ENCODE measurements at regions not wholly inside any gene's neighbourhood (a gene's known extent, or its start where the extent isn't known, plus 50 kb on each side); places are given as distances from the start of the nearest gene placed in this dataset.

DNA sequence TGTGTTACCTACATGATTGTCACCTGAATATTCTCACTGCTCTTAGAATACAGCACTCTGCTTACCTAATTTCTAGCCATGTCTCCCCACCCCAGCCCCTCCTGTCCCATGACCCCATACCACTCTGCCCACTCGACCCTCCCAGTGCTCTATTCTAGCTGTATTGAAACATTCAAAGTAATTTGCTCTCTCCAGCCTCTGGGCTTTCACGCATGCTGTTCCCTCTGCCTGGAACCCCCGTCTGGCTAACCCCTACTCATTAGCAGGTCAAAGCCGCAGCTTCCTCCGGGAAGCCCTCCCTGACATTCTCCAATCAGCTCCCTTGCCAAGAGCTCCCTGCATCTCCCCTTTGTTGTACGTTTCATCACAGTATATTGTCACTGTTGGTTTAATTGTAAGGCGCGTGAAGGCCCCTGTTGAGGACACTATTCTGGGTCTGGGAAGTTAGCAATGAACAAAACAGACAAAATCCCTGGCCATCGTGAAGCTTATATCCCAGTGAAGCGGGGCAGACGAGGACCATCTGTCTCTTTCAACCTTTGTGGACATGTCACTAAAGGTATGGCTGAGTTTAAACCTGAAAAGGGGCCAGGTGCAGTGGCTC lies 72.3 kb upstream of the LHX1 start:
- DNase-seq (ENCODE audit: low read depth in 2 of 2): no peak

DNA sequence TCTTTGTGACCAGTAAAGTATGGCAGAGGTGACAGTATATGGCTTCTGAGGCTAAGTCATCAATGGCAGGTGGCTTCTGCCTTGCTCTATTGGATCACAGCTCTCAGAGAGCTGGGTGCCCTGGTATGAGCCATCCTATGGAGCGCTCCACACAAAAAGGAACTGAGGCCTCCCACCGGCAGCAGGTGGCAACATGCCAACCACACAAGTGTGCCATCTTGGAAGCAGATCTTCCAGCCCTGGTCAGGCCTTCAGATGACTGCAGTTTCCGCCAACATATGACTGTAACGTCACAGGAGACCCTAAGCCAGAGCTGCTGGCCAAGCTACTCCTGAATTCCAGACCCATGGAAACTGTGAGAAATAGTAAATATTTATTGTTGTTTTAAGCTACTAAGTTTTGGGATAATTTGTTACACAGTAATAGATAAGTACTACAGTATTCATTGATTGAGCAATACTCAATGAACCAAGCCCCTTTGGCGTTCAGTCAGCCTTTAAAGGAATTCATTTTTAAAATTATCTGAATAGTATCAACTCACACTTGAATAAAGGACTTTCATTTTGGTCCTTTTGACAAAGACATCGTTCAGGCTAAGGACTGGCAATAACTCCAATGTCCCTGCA lies 69.4 kb upstream of the LHX1 start:
- DNase-seq (ENCODE audit: low read depth in 2 of 2): no peak

DNA sequence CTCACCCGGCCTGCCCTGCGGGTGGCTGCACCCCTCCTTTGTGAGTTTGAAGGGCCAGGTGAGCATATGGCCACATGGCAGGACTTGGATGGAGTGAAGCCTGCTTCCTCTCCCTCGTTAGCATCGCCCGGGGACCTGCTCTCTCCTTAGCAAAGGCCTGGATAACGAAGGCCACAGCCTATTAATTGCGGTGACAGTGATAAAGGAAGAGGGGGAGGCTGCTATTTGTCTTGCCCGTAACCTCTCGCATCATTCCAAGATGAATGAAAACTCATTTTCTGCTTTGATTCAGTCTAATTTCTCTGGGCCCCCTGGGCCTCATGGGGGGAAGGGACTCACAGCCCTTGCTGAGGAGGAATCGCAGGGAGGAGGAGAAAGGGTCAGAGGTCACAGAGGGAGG lies 68.5 kb upstream of the LHX1 start:
- no peak for DNase-seq (ENCODE audit: low read depth in 2 of 2)

DNA sequence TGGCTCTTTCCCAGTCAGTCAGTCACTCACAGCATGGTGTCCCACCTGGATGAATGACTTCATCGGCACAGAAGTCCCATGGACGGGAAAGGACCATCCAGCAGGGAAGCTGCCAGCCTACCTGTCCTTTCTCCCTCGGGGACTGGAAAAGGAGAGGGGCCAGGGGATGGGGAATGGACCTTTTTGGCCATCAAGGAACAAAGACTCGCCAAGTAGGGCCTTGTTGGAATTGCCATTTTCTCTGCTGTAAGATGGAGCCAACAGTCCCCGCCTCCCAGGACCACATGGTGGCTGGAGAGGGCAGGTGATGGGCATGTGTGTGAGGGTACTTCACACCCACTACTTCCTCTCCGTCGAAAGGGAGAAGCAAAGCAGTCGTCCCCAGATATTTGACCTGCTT lies 67.8 kb upstream of the LHX1 start:
- no peak for DNase-seq (ENCODE audit: low read depth in 2 of 2)

GRCh38 chr17:36869856-36870719 lies 67.2 kb upstream of the LHX1 start:
- no peak for DNase-seq (ENCODE audit: low read depth in 2 of 2)

DNA sequence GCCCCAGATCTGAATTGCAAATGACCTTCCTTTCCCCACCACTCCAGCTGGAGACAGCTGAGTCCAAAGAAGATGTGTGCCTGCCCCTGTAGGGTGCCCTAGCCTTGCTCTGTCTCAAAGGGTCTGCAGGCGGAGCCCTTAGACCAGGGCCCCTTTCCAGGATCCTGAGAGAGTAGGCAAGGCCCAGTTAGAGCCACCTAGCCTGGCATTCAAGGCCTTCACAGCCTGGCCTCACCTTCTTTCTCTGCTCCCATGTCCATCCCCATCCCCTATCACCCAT lies 66.6 kb upstream of the LHX1 start:
- DNase-seq (ENCODE audit: low read depth in 2 of 2): no peak

DNA sequence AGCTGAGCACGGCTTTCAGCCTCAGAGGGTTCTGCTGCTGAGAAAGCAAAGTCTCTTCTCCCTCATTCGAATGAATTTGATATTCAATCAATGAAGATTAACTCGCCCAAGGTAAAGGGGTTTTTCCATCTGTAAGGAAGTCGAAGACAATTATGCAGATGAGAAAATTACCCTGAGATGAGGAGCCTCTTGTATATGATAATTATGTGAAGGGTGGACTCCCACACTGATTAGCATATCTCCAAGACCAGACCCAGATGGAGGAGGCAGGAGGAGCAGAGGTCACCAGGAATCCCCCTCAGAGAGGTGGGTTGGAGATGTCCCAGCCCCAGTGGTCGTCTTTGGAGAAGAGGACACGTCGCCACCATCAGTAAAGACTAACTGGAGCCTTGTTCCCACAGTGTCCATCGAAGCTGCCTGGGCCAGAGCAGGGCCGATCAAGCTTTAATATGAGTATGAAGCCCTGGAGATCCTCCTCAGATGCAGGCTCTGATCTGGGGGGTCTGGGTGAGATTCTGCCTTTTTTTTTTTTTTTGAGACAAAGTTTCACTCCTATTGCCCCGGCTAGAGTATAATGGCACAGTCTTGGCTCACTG lies 61.5 kb upstream of the LHX1 start:
- no peak for DNase-seq (ENCODE audit: low read depth in 2 of 2)

DNA sequence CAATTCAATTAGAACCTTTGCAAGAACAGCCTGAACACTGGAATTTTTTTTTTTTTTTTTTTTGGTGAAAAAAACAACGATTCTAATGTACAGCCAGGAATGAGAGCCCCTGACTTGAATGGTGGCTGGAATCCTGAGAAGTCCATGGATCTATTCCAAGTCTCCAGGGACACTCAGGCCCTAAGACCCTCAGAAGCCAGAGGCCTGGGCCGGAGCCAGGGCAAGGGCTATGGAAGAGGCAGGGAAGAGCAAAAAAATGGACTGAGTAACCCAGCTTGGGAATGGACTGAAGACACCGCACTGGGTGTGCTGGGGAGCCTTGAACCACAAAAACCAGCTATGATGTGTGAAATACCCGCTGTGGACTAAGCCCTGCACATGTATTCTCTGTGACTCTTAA lies 60.3 kb upstream of the LHX1 start:
- DNase-seq (ENCODE audit: low read depth in 2 of 2): no peak

DNA sequence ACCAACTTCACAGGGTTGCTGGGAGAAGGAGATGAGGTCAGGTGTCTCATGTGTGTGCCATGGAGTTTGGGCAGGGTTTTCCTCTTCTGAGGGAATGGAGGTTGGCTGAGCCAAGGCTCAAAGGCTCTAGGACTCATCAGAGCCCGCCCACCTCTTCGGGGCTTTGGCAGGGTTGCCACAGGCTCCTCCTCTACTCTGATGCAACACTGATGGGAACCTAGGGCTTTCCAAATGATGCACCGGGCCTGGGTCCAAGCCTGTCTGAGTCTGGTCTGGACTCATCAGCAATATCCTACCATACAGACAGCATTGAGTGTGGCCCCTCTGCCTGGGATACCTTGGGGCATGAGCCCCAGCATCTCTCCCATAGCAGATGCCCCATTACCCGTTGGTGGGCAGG lies 59.5 kb upstream of the LHX1 start:
- DNase-seq (ENCODE audit: low read depth in 2 of 2): no peak

DNA sequence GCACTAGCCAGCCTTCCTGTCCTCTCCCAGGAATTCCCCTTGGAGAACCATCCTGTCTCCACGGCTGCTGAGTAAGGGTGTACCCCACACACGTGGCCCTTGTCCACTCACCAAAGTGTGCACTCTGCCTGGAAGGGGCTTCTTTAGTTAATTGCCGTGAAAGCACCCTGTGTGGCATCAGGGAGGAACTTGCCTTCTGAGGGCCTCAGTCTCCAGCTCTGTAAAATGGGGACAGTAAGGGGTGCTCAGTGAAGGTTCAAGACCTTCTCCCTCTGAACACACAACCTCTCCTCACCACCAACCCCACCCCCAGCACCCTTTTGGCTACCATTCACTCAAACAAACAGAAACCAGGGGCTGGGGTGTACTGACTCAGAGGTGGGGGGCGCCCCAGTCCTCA lies 59.1 kb upstream of the LHX1 start:
- DNase-seq (ENCODE audit: low read depth in 2 of 2): no peak

DNA sequence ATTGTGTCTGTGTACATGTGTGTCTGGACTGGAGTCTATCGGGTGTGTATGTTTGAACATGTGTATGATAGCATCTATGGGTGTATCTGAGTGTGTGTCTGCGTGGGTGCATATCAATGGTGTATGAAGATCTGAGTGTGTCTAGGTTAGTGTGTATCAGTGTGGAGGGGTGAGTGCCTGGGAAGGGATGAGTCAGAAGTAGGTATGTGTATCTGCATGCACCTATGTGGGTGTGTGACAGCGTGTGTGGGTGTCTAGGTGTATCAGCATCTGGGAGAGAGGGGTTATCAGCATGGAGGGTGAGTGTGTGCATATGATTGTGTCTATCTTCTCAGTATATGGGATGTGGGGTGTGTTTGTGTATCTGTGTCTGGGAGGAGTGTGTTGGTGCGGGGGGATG lies 58.2 kb upstream of the LHX1 start:
- no peak for DNase-seq (ENCODE audit: low read depth in 2 of 2)

GRCh38 chr17:36879624-36880131 lies 57.6 kb upstream of the LHX1 start:
- DNase-seq (ENCODE audit: low read depth in 2 of 2): no peak

DNA sequence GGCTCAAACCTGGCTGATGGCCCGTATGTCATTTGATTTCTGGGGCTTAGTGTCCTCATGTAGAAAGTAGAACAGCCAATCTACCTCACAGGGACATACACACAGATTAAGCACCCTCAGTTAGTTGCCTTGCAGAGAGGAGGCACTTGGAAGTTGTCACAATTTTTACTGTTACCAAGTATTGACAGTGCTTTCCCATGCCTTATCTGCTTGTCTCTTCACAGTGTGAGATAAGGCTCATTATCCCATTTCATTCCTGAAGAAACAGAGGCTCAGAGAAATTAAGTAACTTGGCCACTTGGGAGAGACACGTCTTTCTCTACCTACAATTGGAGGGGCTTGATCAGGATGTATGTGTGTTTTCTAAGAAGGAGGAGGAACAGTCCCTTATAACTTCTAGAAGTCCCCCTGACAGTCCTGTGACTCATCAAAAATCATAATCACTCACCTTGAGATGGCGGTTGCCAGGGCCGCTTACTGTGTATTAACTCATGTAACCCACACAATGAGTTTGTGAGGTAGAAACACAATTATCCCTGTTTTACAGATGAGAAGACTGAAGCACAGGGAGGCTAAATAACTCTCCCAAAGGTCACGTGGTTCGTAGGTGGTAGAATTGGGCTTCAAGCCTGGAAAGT lies 56.9 kb upstream of the LHX1 start:
- DNase-seq (ENCODE audit: low read depth in 2 of 2): no peak

DNA sequence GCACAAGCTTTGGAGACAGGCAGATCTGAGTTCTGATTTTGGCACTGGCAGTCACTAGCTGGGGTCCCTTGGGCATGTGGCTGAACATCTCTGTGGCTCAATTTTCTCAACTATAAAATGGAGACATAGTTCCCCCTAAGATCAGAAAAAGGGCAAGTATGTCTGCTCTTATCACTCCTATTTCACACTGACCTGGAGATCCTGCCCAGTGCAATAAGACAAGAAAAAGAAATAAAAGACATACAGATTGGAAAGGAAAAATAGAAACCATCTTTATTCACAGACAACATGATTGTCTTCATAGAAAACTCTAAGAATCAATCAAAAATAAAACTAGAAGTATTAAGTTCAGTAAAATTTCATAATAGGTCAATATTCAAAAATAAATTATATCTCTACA lies 56.0 kb upstream of the LHX1 start:
- no peak for DNase-seq (ENCODE audit: low read depth in 2 of 2)

- DNase-seq (ENCODE audit: low read depth in 2 of 2): no peak
Measured at GRCh38 chr17:36884495-36885152, 52.7 kb upstream of the LHX1 start.

- DNase-seq (ENCODE audit: low read depth in 2 of 2): no peak
Measured at GRCh38 chr17:36885153-36885735, 52.0 kb upstream of the LHX1 start.

DNA sequence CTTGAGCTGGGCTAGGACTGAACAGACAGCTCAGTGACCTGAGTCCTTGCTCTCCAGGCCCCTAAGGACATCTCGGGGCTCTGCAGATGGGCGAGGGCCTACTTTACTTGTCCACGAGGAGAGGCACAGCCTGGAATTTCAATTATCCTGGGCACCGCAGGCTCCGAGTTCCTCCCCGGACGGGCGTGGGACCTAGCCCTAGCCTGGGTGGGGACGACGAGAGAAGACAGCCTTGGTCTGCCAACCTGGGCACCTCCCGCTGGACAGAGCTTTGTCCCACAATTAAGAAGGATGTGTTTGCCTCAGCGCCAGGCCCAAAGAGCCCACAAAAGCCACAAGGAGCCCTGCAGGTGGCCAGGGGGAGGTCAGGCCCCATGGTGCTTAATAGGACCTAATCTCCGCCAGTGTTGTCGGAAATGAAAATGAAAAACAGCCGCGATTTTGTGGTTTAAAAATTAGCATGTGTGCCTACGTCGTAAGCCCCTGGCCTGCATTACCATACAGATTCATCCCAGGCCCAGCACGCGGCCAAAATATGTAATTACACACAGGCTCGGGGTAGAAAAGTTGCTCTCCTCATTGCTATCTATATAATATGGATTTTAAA lies 51.4 kb upstream of the LHX1 start:
- DNase-seq (ENCODE audit: low read depth in 2 of 2): no peak
